H1 (cell line): ENCODE measurements at regions not wholly inside any gene's neighbourhood (a gene's known extent, or its start where the extent isn't known, plus 50 kb on each side); places are given as distances from the start of the nearest gene placed in this dataset.

Experiments used
- BCL11A ChIP-seq, 2 experiments: IDR thresholded peaks; one replicate each; pipeline ENCODE4 v1.6.1; 2011; ENCODE audit warnings: low read depth in 2 of 2, low read length in 2 of 2, mild to moderate bottlenecking in 2 of 2
- CEBPB ChIP-seq: IDR thresholded peaks from 2 replicates; pipeline ENCODE4 v1.6.1; 2012; ENCODE audit warnings: low read depth, low read length
- CREB1 ChIP-seq: IDR thresholded peaks from 2 replicates; pipeline ENCODE4 v1.6.1; 2012; ENCODE audit warnings: inconsistent platforms
- EP300 ChIP-seq, 2 experiments: IDR thresholded peaks; 1 replicate in 1 of 2; 2 replicates in 1 of 2; pipeline ENCODE4 v1.6.1; 2011 to 2012; ENCODE audit warnings: low read depth in 2 of 2, low read length in 2 of 2, mild to moderate bottlenecking in 2 of 2, borderline replicate concordance in 1 of 2, inconsistent platforms in 1 of 2, moderate library complexity in 1 of 2
- EZH2 ChIP-seq: fragments of 200-600 bp; sonication (generic); IDR thresholded peaks from 2 replicates; pipeline ENCODE4 v1.7.1; 2012; ENCODE audit warnings: low read depth, mild to moderate bottlenecking, moderate library complexity, low read length, inconsistent platforms; ENCODE audit not compliant: severe bottlenecking
- GABPA ChIP-seq: IDR thresholded peaks from 2 replicates; pipeline ENCODE4 v1.6.1; 2011; ENCODE audit warnings: mild to moderate bottlenecking, low read length, moderate library complexity, borderline replicate concordance; ENCODE audit not compliant: insufficient read depth
- JUN ChIP-seq: IDR thresholded peaks from 2 replicates; pipeline ENCODE4 v1.6.1; 2011; ENCODE audit warnings: low read depth, mild to moderate bottlenecking, improper control_type of control experiment, low read length
- POU5F1 ChIP-seq: IDR thresholded peaks from 2 replicates; pipeline ENCODE4 v1.6.1; 2011; ENCODE audit warnings: low read depth, mild to moderate bottlenecking, low read length, moderate library complexity
- SRF ChIP-seq: IDR thresholded peaks from 2 replicates; pipeline ENCODE4 v1.6.1; 2011; ENCODE audit warnings: mild to moderate bottlenecking, low read depth, low read length, moderate library complexity
- TAF1 ChIP-seq: IDR thresholded peaks from 2 replicates; pipeline ENCODE4 v1.6.1; 2011; ENCODE audit warnings: mild to moderate bottlenecking, low read depth, low read length
- TCF12 ChIP-seq: IDR thresholded peaks from 2 replicates; pipeline ENCODE4 v1.6.1; 2011; ENCODE audit warnings: low read depth, mild to moderate bottlenecking, low read length
- TF ChIP-seq, protein P1 (sequence below), 3 experiments: IDR thresholded peaks; 1 replicate in 2 of 3; 2 replicates in 1 of 3; pipeline versions ENCODE4 v1.5.1 to v1.6.1; 2011; ENCODE audit warnings: low read length in 3 of 3, mild to moderate bottlenecking in 3 of 3, inconsistent platforms in 2 of 3, low read depth in 1 of 3, moderate library complexity in 1 of 3; ENCODE audit not compliant: insufficient read depth in 1 of 3; ENCODE audit errors: control extremely low read depth in 1 of 3
- TF ChIP-seq, protein P2 (sequence below): IDR thresholded peaks from 2 replicates; pipeline ENCODE4 v1.6.1; 2012; ENCODE audit warnings: inconsistent platforms

DNA sequence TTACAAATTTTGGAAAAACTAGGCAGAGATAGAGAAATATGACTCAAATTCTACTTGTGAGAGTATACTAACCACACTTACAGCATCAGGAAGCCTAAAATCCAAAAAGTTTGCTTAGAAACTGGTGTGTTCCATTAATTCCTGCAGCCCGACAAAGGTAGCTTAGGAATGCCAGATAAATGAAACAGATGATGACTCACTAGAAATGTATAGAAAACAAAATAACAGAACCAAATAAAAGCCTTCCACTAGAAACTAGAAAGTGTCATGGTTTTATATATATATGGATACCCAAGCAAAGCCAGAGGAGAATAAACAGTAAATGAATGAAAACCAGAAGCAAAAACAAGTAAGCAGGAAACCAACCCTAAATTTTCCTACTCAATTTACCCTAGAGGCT lies 272.2 kb upstream of the PRDM9 start:
- TF ChIP-seq EZH2, result no peak
- no peak for TF ChIP-seq POU5F1
- TF ChIP-seq EP300 (IDR thresholded peaks at IDR 0.05; ENCODE audit: borderline replicate concordance in 1 of 2, low read depth in 2 of 2, low read length in 2 of 2), result no peak
- TF ChIP-seq CEBPB, result no peak
- TF ChIP-seq TCF12, result no peak
- no peak for TF ChIP-seq TAF1
- TF ChIP-seq, protein P1, sequence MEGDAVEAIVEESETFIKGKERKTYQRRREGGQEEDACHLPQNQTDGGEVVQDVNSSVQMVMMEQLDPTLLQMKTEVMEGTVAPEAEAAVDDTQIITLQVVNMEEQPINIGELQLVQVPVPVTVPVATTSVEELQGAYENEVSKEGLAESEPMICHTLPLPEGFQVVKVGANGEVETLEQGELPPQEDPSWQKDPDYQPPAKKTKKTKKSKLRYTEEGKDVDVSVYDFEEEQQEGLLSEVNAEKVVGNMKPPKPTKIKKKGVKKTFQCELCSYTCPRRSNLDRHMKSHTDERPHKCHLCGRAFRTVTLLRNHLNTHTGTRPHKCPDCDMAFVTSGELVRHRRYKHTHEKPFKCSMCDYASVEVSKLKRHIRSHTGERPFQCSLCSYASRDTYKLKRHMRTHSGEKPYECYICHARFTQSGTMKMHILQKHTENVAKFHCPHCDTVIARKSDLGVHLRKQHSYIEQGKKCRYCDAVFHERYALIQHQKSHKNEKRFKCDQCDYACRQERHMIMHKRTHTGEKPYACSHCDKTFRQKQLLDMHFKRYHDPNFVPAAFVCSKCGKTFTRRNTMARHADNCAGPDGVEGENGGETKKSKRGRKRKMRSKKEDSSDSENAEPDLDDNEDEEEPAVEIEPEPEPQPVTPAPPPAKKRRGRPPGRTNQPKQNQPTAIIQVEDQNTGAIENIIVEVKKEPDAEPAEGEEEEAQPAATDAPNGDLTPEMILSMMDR (IDR thresholded peaks at IDR 0.05; ENCODE audit: control extremely low read depth in 1 of 3, insufficient read depth in 1 of 3, low read depth in 1 of 3, low read length in 3 of 3), result no peak
- TF ChIP-seq, protein P2, sequence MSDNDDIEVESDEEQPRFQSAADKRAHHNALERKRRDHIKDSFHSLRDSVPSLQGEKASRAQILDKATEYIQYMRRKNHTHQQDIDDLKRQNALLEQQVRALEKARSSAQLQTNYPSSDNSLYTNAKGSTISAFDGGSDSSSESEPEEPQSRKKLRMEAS, result no peak
- no peak for TF ChIP-seq BCL11A (IDR thresholded peaks at IDR 0.05; ENCODE audit: low read depth in 2 of 2, low read length in 2 of 2)
- TF ChIP-seq JUN, result no peak
- TF ChIP-seq GABPA, result no peak
- TF ChIP-seq SRF, result no peak
- no peak for TF ChIP-seq CREB1
